Neural progenitor cell (in vitro differentiated cells): ENCODE measurements at regions not wholly inside any gene's neighbourhood (a gene's known extent, or its start where the extent isn't known, plus 50 kb on each side); places are given as distances from the start of the nearest gene placed in this dataset.

ENCODE experiments used
- DNase-seq: peaks from one replicate; pipeline ENCODE4 v3.0.0-alpha.2; 2016; ENCODE audit warnings: low spot score
- H2AFZ ChIP-seq: fragments of 200-600 bp; sonication (generic); replicated peaks from 2 replicates; pipeline ENCODE4 v1.6.1; 2016; ENCODE audit warnings: antibody characterized with exemption
- H3F3A ChIP-seq: fragments of 200-600 bp; sonication (generic); 2 replicates; pipeline ENCODE4 v1.6.1; 2016; ENCODE audit warnings: antibody characterized with exemption, low read depth
- H3K27ac ChIP-seq: fragments of 200-600 bp; sonication (generic); 2 replicates; pipeline ENCODE4 v1.5.1; 2016; ENCODE audit warnings: mild to moderate bottlenecking
- H3K27me3 ChIP-seq: fragments of 200-600 bp; sonication (generic); 2 replicates; pipeline ENCODE4 v1.6.1; 2016; ENCODE audit warnings: mild to moderate bottlenecking, moderate library complexity
- H3K36me3 ChIP-seq: fragments of 200-600 bp; sonication (generic); 2 replicates; pipeline ENCODE4 v1.5.1; 2016
- H3K4me1 ChIP-seq: fragments of 200-600 bp; sonication (generic); 2 replicates; pipeline ENCODE4 v1.6.1; 2016; ENCODE audit warnings: mixed run types
- H3K4me2 ChIP-seq: fragments of 200-600 bp; sonication (generic); 2 replicates; pipeline ENCODE4 v1.6.1; 2016
- H3K4me3 ChIP-seq: fragments of 200-600 bp; sonication (generic); 2 replicates; pipeline ENCODE4 v1.5.1; 2016
- H3K79me2 ChIP-seq: fragments of 200-600 bp; sonication (generic); 2 replicates; pipeline ENCODE4 v1.6.1; 2016; ENCODE audit warnings: low read depth
- H3K9ac ChIP-seq: fragments of 200-600 bp; sonication (generic); 2 replicates; pipeline ENCODE4 v1.6.1; 2016
- H3K9me3 ChIP-seq: fragments of 200-600 bp; sonication (generic); 2 replicates; pipeline ENCODE4 v1.5.1; 2016; ENCODE audit warnings: low read depth
- H4K20me1 ChIP-seq: fragments of 200-600 bp; sonication (generic); 2 replicates; pipeline ENCODE4 v1.6.1; 2016; ENCODE audit warnings: low read depth
- H3K27ac Mint-ChIP-seq: 3 replicates; pipeline ENCODE4 v1.8.0; 2021; ENCODE audit warnings: mixed read lengths
- H3K27me3 Mint-ChIP-seq: 2 replicates; pipeline ENCODE4 v1.8.0; 2022; ENCODE audit warnings: low read depth, mild to moderate bottlenecking, inconsistent platforms, moderate library complexity, mixed read lengths; ENCODE audit not compliant: insufficient read depth
- H3K36me3 Mint-ChIP-seq: 3 replicates; pipeline ENCODE4 v1.8.0; 2021; ENCODE audit warnings: mixed read lengths
- H3K4me1 Mint-ChIP-seq: 3 replicates; pipeline ENCODE4 v1.8.0; 2021; ENCODE audit warnings: mixed read lengths
- H3K4me3 Mint-ChIP-seq: 3 replicates; pipeline ENCODE4 v1.8.0; 2021; ENCODE audit warnings: mild to moderate bottlenecking, moderate library complexity, mixed read lengths
- H3K9me3 Mint-ChIP-seq: 3 replicates; pipeline ENCODE4 v1.8.0; 2020; ENCODE audit warnings: mixed read lengths
- EZH2 ChIP-seq: fragments of 200-600 bp; sonication (generic); IDR thresholded peaks from 2 replicates; pipeline ENCODE4 v1.6.1; 2017; ENCODE audit warnings: antibody characterized with exemption, mild to moderate bottlenecking, moderate library complexity
- EZH2phosphoT487 ChIP-seq: fragments of 200-600 bp; sonication (generic); IDR thresholded peaks from 2 replicates; pipeline ENCODE4 v1.6.1; 2017; ENCODE audit warnings: antibody characterized with exemption
- TF ChIP-seq, protein P1 (sequence below): fragments of 200-600 bp; sonication (generic); IDR thresholded peaks from 2 replicates; pipeline ENCODE4 v1.5.1; 2017; ENCODE audit warnings: antibody characterized with exemption, mild to moderate bottlenecking

DNA sequence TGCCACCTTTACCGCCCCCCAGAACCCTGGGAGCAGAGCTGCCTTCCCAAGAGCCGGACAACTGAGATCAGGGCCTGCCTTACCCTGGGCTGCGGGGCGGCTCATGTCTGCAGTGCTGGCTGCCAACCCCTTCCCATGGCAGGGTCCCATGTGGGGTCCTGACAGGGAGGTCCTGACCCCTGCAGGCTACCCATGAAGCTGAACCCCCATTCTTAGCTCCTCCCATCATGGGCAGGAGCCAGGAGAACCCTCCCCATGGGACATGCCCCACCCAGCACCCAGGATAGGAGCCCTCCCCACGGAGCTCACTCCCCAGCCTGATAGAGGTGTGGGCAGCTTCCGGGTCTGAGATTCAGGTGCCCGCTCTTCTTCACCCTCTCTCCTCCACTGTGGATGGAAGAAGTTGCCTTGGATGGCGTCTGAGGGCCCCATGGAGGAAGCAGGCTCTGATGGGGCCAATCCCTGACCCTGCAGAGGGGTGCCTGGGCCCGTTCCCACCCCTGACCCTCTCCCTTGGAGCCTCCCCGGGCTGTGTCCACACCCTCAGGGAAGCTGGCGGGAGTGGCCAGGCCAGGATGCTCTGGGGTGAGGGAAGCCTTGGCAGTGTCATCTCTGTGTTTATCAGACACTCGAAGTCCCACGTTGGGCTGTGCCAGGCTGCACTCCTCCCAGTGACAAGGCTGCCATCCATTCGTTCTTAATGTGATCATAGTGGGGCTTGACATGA is 1508.2 kb downstream of the BRD1 start:
- H4K20me1 ChIP-seq: no peaks in the 10 kb centered on the region
- H3K79me2 ChIP-seq: no peaks in the 10 kb centered on the region
- H3K36me3 ChIP-seq: no peaks in the 10 kb centered on the region
- H3K4me3 ChIP-seq: no peak overlapping the region
- H2AFZ ChIP-seq: no peak overlapping the region
- H3K36me3 Mint-ChIP-seq: no peaks in the 10 kb centered on the region
- no peak overlapping the region for H3K9ac ChIP-seq
- no peak overlapping the region for H3K4me3 Mint-ChIP-seq
- no peak overlapping the region for H3K4me2 ChIP-seq
- H3K9me3 Mint-ChIP-seq: peaks cover 10% of the 10 kb centered on the region
- no peak for DNase-seq
- TF ChIP-seq EZH2phosphoT487: no peak
- TF ChIP-seq, protein P1, sequence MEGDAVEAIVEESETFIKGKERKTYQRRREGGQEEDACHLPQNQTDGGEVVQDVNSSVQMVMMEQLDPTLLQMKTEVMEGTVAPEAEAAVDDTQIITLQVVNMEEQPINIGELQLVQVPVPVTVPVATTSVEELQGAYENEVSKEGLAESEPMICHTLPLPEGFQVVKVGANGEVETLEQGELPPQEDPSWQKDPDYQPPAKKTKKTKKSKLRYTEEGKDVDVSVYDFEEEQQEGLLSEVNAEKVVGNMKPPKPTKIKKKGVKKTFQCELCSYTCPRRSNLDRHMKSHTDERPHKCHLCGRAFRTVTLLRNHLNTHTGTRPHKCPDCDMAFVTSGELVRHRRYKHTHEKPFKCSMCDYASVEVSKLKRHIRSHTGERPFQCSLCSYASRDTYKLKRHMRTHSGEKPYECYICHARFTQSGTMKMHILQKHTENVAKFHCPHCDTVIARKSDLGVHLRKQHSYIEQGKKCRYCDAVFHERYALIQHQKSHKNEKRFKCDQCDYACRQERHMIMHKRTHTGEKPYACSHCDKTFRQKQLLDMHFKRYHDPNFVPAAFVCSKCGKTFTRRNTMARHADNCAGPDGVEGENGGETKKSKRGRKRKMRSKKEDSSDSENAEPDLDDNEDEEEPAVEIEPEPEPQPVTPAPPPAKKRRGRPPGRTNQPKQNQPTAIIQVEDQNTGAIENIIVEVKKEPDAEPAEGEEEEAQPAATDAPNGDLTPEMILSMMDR: no peak
- no peak for TF ChIP-seq EZH2
- peaks cover 13% of the 10 kb centered on the region for H3K4me1 ChIP-seq
- no peaks in the 10 kb centered on the region for H3K27me3 ChIP-seq
- no peak overlapping the region for H3K27ac ChIP-seq
- peaks cover 9% of the 10 kb centered on the region for H3K27me3 Mint-ChIP-seq
- no peaks in the 10 kb centered on the region for H3K9me3 ChIP-seq
- no peak overlapping the region for H3K27ac Mint-ChIP-seq
- peaks cover 22% of the 10 kb centered on the region for H3K4me1 Mint-ChIP-seq
- no peaks in the 10 kb centered on the region for H3F3A ChIP-seq

DNA sequence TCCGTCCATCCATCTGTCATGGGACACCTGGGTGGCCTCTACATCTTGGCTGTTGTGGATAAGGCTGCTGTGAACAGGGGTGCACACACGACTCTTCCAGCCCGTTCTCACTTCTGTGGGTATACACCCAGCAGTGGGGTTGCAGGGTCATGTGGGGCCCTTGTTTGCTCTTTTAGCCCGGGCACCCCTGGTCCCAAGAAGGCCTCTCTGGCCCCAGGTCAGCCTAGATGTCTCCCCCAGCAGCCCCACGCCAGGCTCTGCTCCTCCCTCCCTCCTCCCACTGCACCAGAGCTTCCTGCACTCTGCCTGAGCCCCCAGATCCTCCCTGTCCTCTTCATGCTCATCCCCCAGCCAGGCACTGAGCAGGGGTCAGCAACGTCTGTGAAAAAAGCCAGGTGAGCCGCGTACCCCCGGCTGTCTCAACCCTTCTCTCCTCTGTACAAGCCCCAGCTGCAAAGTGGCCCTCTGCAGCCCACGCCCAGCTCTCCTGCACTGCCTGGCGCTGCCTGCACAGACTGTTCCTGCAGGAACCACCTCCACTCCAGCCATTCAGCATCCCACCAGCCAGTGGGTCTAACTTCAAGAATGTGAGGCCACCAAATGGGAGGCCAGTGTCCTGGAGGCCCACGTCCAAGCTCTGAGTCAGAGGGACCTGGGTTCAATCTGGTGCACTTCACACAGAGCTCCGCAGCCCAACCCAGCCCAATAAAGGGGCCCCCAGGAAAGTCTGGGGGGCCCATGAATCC is 1508.9 kb downstream of the BRD1 start:
- Histone ChIP-seq H3K27me3 (no peaks in the 10 kb centered on the region), H3F3A (no peaks in the 10 kb centered on the region), H3K9ac (no peak overlapping the region), H3K79me2 (no peaks in the 10 kb centered on the region), H3K4me2 (no peak overlapping the region), H3K4me1 (peaks cover 13% of the 10 kb centered on the region), H3K4me3 (no peak overlapping the region), H3K27ac (no peak overlapping the region), H3K36me3 (no peaks in the 10 kb centered on the region), H4K20me1 (no peaks in the 10 kb centered on the region), H3K9me3 (no peaks in the 10 kb centered on the region), H2AFZ (no peak overlapping the region)
- TF ChIP-seq EZH2: no peak
- TF ChIP-seq EZH2phosphoT487: no peak
- TF ChIP-seq, protein P1: no peak
- H3K4me1 Mint-ChIP-seq: peaks cover 22% of the 10 kb centered on the region
- H3K36me3 Mint-ChIP-seq: no peaks in the 10 kb centered on the region
- H3K4me3 Mint-ChIP-seq: no peak overlapping the region
- DNase-seq: no peak
- peaks cover 3% of the 10 kb centered on the region for H3K9me3 Mint-ChIP-seq
- H3K27me3 Mint-ChIP-seq: peaks cover 10% of the 10 kb centered on the region
- peak overlapping the region; percentile 67 for H3K27ac Mint-ChIP-seq

DNA sequence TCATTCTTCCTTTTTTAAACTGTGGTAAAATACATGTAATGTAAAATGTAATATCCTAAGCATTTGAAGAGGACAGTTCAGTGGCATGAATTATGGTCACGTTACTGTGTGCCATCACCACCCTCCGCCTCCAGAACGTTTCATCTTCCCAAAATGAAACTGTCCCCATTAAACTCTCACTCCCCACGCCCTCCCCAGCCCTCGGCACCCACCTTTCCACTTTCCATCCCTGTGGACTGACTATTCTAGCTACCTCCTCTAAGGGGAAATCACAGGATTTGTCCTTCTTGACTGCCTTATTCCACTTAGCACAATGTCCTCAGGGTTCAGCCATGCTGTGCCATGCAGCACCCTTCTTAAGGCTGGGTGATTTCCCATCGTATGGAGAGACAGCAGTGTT is 1509.5 kb downstream of the BRD1 start:
- peaks cover 11% of the 10 kb centered on the region for H3K27me3 Mint-ChIP-seq
- H3K4me1 Mint-ChIP-seq: peaks cover 25% of the 10 kb centered on the region
- no peak overlapping the region for H3K9ac ChIP-seq
- DNase-seq: no peak
- H3K4me3 ChIP-seq: no peak overlapping the region
- H3K27ac Mint-ChIP-seq: peak overlapping the region; percentile 67
- H3K79me2 ChIP-seq: no peaks in the 10 kb centered on the region
- H3K4me3 Mint-ChIP-seq: no peak overlapping the region
- no peak overlapping the region for H2AFZ ChIP-seq
- no peaks in the 10 kb centered on the region for H3F3A ChIP-seq
- peaks cover 8% of the 10 kb centered on the region for H3K9me3 Mint-ChIP-seq
- H3K36me3 ChIP-seq: no peaks in the 10 kb centered on the region
- no peaks in the 10 kb centered on the region for H3K36me3 Mint-ChIP-seq
- no peaks in the 10 kb centered on the region for H3K9me3 ChIP-seq
- no peaks in the 10 kb centered on the region for H3K27me3 ChIP-seq
- no peak overlapping the region for H3K4me2 ChIP-seq
- H3K27ac ChIP-seq: no peak overlapping the region
- peaks cover 13% of the 10 kb centered on the region for H3K4me1 ChIP-seq
- H4K20me1 ChIP-seq: no peaks in the 10 kb centered on the region
- TF ChIP-seq EZH2 (no peak), EZH2phosphoT487 (no peak)
- TF ChIP-seq, protein P1: no peak
